Loucy (cell line): ENCODE measurements at regions not wholly inside any gene's neighbourhood (a gene's known extent, or its start where the extent isn't known, plus 50 kb on each side); places are given as distances from the start of the nearest gene placed in this dataset.

Experiments used
- H2AFZ ChIP-seq: fragments of 200-600 bp; sonication (generic); 2 replicates; pipeline ENCODE4 v1.6.0; 2016; ENCODE audit warnings: antibody characterized with exemption, mild to moderate bottlenecking, low read length, moderate library complexity
- H3F3A ChIP-seq: fragments of 200-600 bp; 2 replicates; pipeline ENCODE4 v1.6.0; 2016; ENCODE audit warnings: antibody characterized with exemption, low read depth, mild to moderate bottlenecking
- H3K27me3 ChIP-seq: fragments of 200-600 bp; sonication (generic); 2 replicates; pipeline ENCODE4 v1.6.1; 2014; ENCODE audit warnings: low read length, mild to moderate bottlenecking; ENCODE audit not compliant: insufficient read depth, poor library complexity, severe bottlenecking
- H3K36me3 ChIP-seq: fragments of 200-600 bp; sonication (generic); 2 replicates; pipeline ENCODE4 v1.6.1; 2016; ENCODE audit warnings: low read length; ENCODE audit not compliant: insufficient read depth
- H3K4me1 ChIP-seq: fragments of 200-600 bp; sonication (generic); 2 replicates; pipeline ENCODE4 v1.5.1; 2014; ENCODE audit warnings: low read length, mild to moderate bottlenecking; ENCODE audit not compliant: insufficient read depth, poor library complexity, severe bottlenecking
- H3K4me2 ChIP-seq: fragments of 200-600 bp; sonication (generic); 2 replicates; pipeline ENCODE4 v1.6.0; 2014; ENCODE audit warnings: antibody characterized with exemption, low read length, low read depth, mild to moderate bottlenecking; ENCODE audit not compliant: poor library complexity, severe bottlenecking
- H3K4me3 ChIP-seq: fragments of 200-600 bp; sonication (generic); 2 replicates; pipeline ENCODE4 v1.5.1; 2014; ENCODE audit warnings: low read length, mild to moderate bottlenecking, mixed read lengths; ENCODE audit not compliant: poor library complexity, severe bottlenecking
- H3K79me2 ChIP-seq: fragments of 200-600 bp; sonication (generic); 2 replicates; pipeline ENCODE4 v1.6.1; 2014; ENCODE audit warnings: low read length; ENCODE audit not compliant: insufficient read depth
- H3K9ac ChIP-seq: fragments of 200-600 bp; sonication (generic); 2 replicates; pipeline ENCODE4 v1.6.0; 2014; ENCODE audit warnings: mild to moderate bottlenecking, low read depth, low read length, moderate library complexity; ENCODE audit not compliant: poor library complexity, severe bottlenecking
- H3K9me2 ChIP-seq: fragments of 200-600 bp; sonication (generic); replicated peaks from 2 replicates; pipeline ENCODE4 v1.6.1; 2016; ENCODE audit warnings: low read depth, low read length, mixed read lengths
- H3K9me3 ChIP-seq: fragments of 200-600 bp; sonication (generic); 2 replicates; pipeline ENCODE4 v1.6.1; 2014; ENCODE audit warnings: mild to moderate bottlenecking, antibody characterized with exemption, low read length, low read depth; ENCODE audit not compliant: insufficient read depth
- H4K20me1 ChIP-seq: fragments of 200-600 bp; sonication (generic); 2 replicates; pipeline ENCODE4 v1.6.0; 2014; ENCODE audit warnings: antibody characterized with exemption, low read length, mild to moderate bottlenecking; ENCODE audit not compliant: insufficient read depth, poor library complexity, severe bottlenecking
- CTCF ChIP-seq: fragments of 200-600 bp; sonication (generic); conservative IDR thresholded peaks from 2 replicates; pipeline ENCODE4 v1.5.1; 2014; ENCODE audit warnings: mild to moderate bottlenecking, antibody characterized with exemption, low read length
- EZH2phosphoT487 ChIP-seq: fragments of 200-600 bp; IDR thresholded peaks from 2 replicates; pipeline ENCODE4 v1.6.1; 2018; ENCODE audit warnings: antibody characterized with exemption, mild to moderate bottlenecking, moderate library complexity, borderline replicate concordance

GRCh38 chr6:74269600-74269858 is 573.5 kb downstream of the CD109 start:
- no peak for TF ChIP-seq EZH2phosphoT487
- TF ChIP-seq CTCF: no peak
- Histone ChIP-seq H3K79me2 (no peaks in the 10 kb centered on the region), H3K9me2 (no peaks in the 10 kb centered on the region), H3K4me3 (no peak overlapping the region), H4K20me1 (no peaks in the 10 kb centered on the region), H3K27me3 (no peaks in the 10 kb centered on the region), H3K4me1 (no peaks in the 10 kb centered on the region), H3K36me3 (no peaks in the 10 kb centered on the region), H3K9me3 (no peaks in the 10 kb centered on the region), H2AFZ (no peak overlapping the region), H3K9ac (no peak overlapping the region), H3K4me2 (no peak overlapping the region), H3F3A (no peaks in the 10 kb centered on the region)

- Histone ChIP-seq H3K4me2 (no peak overlapping the region), H4K20me1 (no peaks in the 10 kb centered on the region), H3K9me2 (no peaks in the 10 kb centered on the region), H3F3A (no peaks in the 10 kb centered on the region), H3K36me3 (no peaks in the 10 kb centered on the region), H3K4me1 (no peaks in the 10 kb centered on the region), H3K9me3 (no peaks in the 10 kb centered on the region), H3K27me3 (no peaks in the 10 kb centered on the region), H3K9ac (no peak overlapping the region), H3K79me2 (no peaks in the 10 kb centered on the region), H3K4me3 (no peak overlapping the region), H2AFZ (no peak overlapping the region)
- TF ChIP-seq CTCF (no peak), EZH2phosphoT487 (no peak)
These were observed 573.0 kb downstream of the CD109 start for GRCh38 chr6:74268815-74269599.

- no peak overlapping the region for H3K9ac ChIP-seq
These were observed 564.0 kb downstream of the CD109 start for GRCh38 chr6:74259981-74260380.

More at GRCh38 chr6:74259981-74260380, 564.0 kb downstream of the CD109 start:
- Histone ChIP-seq H3K36me3 (no peaks in the 10 kb centered on the region), H3K4me1 (no peaks in the 10 kb centered on the region), H3K4me3 (no peak overlapping the region), H3K4me2 (no peak overlapping the region), H3F3A (no peaks in the 10 kb centered on the region), H3K9me3 (no peaks in the 10 kb centered on the region), H3K9me2 (no peaks in the 10 kb centered on the region), H4K20me1 (no peaks in the 10 kb centered on the region), H3K79me2 (no peaks in the 10 kb centered on the region), H3K27me3 (no peaks in the 10 kb centered on the region), H2AFZ (no peak overlapping the region)
- TF ChIP-seq EZH2phosphoT487: no peak
- TF ChIP-seq CTCF: no peak
